Astrocyte of the spinal cord (primary cell): ENCODE measurements at regions not wholly inside any gene's neighbourhood (a gene's known extent, or its start where the extent isn't known, plus 50 kb on each side); places are given as distances from the start of the nearest gene placed in this dataset.
"Not testable (repeated sequence)": the region's sequence is repeated elsewhere in the genome, so short reads cannot be mapped to it uniquely, and the experiment has no call there.

ENCODE experiments used
- DNase-seq: peaks from one replicate; pipeline ENCODE4 v3.0.0; 2011; ENCODE audit warnings: low read depth, low spot score
- H3K4me3 ChIP-seq: 2 replicates; pipeline ENCODE4 v1.5.1; 2011; ENCODE audit warnings: low read depth, mild to moderate bottlenecking, low read length, moderate library complexity
- CTCF ChIP-seq: IDR thresholded peaks from 2 replicates; pipeline ENCODE4 v1.5.1; 2012; ENCODE audit warnings: low read depth, mild to moderate bottlenecking, low read length, inconsistent platforms
- in situ Hi-C: cut with HindIII; loops from 2 replicates; pipeline ENCODE4 v1.10.0; 2017; ENCODE audit warnings: low sequenced_read_pairs

GRCh38 chr9:7560669-7561305, 238.8 kb downstream of the DMAC1 start:
- in situ Hi-C loops = no loop called here
- TF ChIP-seq CTCF = no peak
- no peak overlapping the region for H3K4me3 ChIP-seq
- DNase-seq = no peak

- TF ChIP-seq CTCF = no peak
- in situ Hi-C loops = no loop called here
- no peak for DNase-seq
- H3K4me3 ChIP-seq = no peak overlapping the region
Observed at GRCh38 chr9:7554699-7555098, 244.9 kb downstream of the DMAC1 start.

GRCh38 chr9:7552706-7553105, 246.9 kb downstream of the DMAC1 start:
- in situ Hi-C loops, H3K4me3 ChIP-seq, DNase-seq: not testable (repeated sequence)

GRCh38 chr9:7549249-7549648, 250.3 kb downstream of the DMAC1 start:
- no peak for TF ChIP-seq CTCF
- no peak overlapping the region for H3K4me3 ChIP-seq
- DNase-seq = no peak
- in situ Hi-C loops = no loop called here

GRCh38 chr9:7546261-7546660, 253.3 kb downstream of the DMAC1 start:
- no peak overlapping the region for H3K4me3 ChIP-seq
- in situ Hi-C loops = no loop called here
- TF ChIP-seq CTCF = no peak
- no peak for DNase-seq

- DNase-seq = no peak
- in situ Hi-C loops = no loop called here
- H3K4me3 ChIP-seq = no peak overlapping the region
- no peak for TF ChIP-seq CTCF
Observed at GRCh38 chr9:7545371-7546165, 254.0 kb downstream of the DMAC1 start.

- TF ChIP-seq CTCF = no peak
- in situ Hi-C loops = no loop called here
Observed at GRCh38 chr9:7542693-7543092, 256.9 kb downstream of the DMAC1 start.

More at GRCh38 chr9:7542693-7543092, 256.9 kb downstream of the DMAC1 start:
- H3K4me3 ChIP-seq = no peak overlapping the region
- no peak for DNase-seq
